ENCODE measurements at regions not wholly inside any gene's neighbourhood (a gene's known extent, or its start where the extent isn't known, plus 50 kb on each side); places are given as distances from the start of the nearest gene placed in this dataset.
A peak's percentile ranks its signal among the peaks of the same experiment; 100 is the strongest.

DNA sequence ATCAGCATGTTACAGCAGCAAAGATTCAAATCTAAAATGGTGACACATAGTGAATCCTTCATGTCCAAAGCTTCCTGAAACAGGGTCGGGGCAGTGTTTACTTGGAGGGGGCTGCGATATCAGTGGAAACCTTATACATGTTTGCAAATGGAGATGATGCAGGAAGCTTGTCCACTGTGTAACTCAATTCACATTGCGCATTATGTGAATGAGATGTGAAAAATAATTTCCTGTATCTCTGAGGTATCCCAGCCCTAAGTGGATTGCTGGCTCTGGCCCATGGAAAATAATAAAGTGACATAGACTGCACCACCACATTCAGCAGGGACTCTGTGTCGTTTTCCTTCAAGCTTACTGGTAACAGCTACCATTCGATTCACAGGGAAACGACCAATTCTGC lies 505.5 kb downstream of the GALR1 start:
- DNase-seq (ENCODE audit: low spot score): no peak

DNA sequence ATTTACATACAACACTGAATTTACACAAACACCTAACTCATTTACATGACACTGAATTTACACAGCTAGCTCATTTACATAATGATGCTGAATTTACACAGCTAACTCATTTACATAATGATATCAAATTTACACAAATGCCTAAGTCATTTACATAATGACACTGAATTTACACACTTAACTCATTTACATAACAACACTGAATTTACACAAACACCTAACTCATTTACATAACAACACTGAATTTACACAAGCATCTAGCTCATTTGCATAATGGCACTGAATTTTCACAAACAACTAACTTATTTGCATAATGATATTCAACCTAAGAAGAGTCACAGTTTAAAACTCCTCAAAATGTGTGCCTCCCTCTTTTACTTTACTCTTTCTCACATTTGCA lies 511.7 kb downstream of the GALR1 start:
- no peak for DNase-seq (ENCODE audit: low spot score)

DNA sequence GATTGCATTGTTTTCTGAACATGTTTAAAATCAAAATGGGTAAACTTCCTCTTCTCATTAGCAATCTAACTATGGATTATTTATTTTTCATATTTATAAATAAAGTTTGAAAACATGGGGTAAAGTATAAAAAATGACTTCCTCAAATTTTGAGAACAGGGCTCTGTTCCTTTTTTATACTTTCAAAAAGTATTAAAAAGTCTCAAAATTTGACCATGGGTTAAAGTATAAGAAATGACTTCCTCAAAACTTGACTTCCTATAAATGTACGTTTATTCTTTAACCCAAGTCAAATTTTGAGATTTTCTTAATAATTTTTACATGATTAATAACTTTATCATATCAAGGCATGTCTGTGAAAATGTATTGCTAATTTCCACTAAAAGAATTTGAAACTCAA lies 512.4 kb downstream of the GALR1 start:
- no peak for DNase-seq (ENCODE audit: low spot score)

- no peak for DNase-seq (ENCODE audit: low spot score)
These were observed 513.0 kb downstream of the GALR1 start for GRCh38 chr18:77762642-77763041.

- no peak for DNase-seq (ENCODE audit: low spot score)
These were observed 514.0 kb downstream of the GALR1 start for GRCh38 chr18:77763530-77764145.

DNA sequence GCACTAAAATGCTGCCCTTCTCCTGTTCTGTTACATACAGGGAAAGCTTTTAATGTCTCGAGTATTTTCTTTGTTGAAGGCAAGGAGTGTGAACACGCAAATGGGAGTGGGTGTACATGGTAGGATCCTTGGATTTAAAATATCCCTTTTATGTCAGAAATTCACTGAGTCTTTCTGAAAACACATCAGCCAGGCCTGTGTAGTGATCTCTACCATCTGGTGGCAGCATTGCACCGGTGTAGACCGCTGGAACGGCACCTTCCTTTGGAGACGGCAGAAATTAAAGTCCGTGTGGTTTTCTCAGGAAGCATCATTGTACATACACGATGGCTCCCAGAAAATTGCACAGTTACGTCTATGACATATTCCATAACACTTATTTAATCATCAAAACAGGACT lies 515.8 kb downstream of the GALR1 start:
- peak; percentile 11 for DNase-seq (ENCODE audit: low spot score)

- DNase-seq (ENCODE audit: low spot score): no peak
These were observed 516.8 kb downstream of the GALR1 start for GRCh38 chr18:77766421-77766820.

DNA sequence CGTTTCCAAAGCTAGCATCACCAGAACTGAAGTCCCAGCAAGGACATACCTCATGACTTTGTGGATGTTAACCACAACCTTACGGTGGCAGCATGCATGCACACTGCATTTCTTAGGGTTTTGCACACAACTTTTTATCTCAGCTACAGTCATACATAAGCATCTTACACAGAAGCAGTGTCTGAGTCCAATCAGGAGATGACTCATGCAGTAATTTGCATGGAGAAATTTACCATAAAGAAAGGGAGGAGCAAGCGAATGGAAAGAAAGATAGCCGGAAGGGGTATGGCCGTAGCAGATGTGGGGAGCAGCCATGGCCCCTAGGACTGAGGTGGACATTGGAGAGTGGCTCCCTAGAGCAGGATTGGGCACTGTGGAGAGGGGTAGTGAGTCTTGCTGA lies 522.5 kb downstream of the GALR1 start:
- DNase-seq (ENCODE audit: low spot score): no peak

GRCh38 chr18:77776104-77776503 lies 526.5 kb downstream of the GALR1 start:
- no peak for DNase-seq (ENCODE audit: low spot score)

- no peak for DNase-seq (ENCODE audit: low spot score)
These were observed 527.5 kb downstream of the GALR1 start for GRCh38 chr18:77777163-77777562.

GRCh38 chr18:77784759-77785379 lies 535.2 kb downstream of the GALR1 start:
- DNase-seq (ENCODE audit: low spot score): no peak

DNA sequence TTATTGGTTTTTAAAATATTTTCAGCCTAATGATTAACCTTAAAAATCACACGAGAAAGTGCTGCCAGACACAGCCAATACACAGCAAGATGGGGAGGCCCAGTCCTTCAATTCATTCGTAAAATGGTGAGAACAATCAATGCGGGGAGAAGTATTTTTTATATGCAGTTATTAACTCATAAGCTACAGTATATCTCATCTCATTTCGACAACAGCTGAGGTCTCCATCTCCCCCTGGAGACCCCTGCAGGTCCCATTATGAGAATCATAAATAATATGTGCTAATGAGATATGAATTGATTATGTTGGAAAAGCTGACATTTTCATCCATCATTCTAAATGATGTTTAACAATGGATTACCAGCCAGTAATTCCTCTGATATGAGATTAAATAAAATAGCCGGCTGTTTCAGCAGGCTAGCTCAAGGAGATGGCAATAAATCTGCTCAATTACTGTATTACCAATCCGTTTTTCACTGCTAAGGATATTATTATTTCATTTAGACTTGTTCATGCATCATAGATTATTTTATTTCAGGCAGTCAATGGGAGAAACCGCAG lies 535.8 kb downstream of the GALR1 start:
- DNase-seq (ENCODE audit: low spot score): no peak

DNA sequence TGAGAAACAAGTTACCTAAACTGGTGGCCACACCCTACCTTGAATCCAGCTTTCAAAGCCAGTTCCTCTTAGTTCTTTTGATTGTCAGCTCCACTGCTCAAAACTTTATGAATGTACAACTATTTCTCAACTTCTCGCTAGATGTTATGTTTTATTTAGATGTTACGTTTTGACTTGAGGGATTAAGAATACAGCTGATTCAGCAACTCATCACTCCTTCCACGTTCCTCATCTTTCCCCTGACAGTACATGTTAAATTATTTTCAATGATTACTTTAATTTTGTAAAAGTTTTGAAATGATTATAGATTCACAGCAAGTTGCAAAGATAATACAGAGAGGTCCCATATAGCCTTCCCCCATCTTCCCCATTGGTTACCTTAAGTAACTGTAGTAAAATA lies 553.4 kb downstream of the GALR1 start:
- no peak for DNase-seq (ENCODE audit: low spot score)

- no peak for DNase-seq (ENCODE audit: low spot score)
These were observed 554.7 kb downstream of the GALR1 start for GRCh38 chr18:77804382-77804781.

GRCh38 chr18:77807650-77808049 lies 558.0 kb downstream of the GALR1 start:
- DNase-seq (ENCODE audit: low spot score): no peak

GRCh38 chr18:77811503-77811902 lies 561.9 kb downstream of the GALR1 start:
- DNase-seq (ENCODE audit: low spot score): no peak

DNA sequence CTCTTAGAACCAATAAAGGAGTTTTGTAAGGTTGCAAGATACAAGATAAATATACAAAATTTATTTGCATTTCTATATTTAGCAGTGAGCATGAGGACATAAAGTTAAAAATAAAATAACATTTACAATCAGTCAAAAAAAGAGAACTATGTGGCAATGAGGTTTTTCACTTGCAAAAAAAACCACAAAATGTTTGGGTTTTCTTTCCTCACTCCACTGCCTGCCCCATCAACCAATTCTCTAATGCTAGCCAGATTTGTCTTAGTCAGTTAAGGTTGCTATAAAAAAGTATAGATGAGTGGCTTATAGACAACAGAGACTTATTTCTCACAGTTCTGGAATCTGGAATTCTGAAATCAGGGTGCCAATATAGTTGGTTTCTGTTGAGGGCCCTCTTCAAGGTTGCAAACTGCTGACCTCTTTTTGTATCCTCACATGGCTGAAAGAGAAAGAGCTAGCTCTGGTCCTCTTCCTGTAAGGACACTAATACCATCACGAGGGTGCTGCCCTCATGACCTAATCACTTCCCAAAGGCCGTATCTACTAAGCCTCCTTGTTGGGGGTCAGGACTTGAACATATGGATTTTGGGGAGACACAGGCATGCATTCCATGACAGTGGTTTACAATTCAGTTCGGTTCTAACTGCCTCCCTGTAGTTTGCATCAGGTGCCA lies 566.2 kb downstream of the GALR1 start:
- no peak for DNase-seq (ENCODE audit: low spot score)

DNA sequence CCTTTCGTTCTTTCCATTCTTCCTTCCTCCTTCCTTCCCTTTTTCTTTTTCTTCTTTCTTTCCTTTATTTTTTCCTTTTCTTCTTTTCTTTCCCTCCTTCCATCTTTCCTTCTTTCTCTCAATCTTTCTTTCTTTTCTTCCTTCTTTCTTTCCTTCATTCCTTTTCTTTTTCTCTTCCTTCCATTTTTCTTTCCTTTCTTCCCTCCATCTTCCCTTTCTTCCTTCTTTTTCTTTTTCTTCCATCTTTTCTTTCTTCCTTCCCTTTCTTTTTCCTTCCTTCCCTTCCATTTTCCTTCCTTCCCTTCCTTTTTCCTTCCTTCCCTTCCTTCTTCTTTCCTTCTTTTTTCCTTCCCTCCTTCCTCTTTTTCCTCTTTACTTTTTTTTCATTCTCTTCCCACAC lies 568.7 kb downstream of the GALR1 start:
- no peak for DNase-seq (ENCODE audit: low spot score)

DNA sequence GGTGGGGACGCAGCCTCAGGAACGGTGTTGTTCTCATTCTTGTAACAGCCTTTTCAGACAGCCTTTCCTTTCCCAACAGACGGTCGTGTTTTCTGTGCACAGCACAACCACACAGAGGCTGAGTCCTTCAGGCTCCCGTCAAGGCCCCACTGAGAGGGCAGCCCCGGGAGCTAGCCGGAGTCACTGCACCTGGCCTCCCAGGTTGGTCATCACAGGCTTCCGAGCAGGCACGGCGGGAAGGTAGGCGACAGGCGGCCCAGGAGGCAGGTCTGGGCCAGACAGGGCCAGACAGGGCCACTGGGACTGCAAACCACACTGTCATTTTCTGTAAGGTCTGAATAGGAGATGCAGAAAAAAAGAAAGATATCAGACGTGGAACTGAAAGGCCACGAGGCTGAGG lies 570.8 kb downstream of the GALR1 start:
- no peak for DNase-seq (ENCODE audit: low spot score)

- no peak for DNase-seq (ENCODE audit: low spot score)
These were observed 572.2 kb downstream of the GALR1 start for GRCh38 chr18:77821892-77822291.

- no peak for DNase-seq (ENCODE audit: low spot score)
These were observed 573.0 kb downstream of the GALR1 start for GRCh38 chr18:77822632-77823031.

DNA sequence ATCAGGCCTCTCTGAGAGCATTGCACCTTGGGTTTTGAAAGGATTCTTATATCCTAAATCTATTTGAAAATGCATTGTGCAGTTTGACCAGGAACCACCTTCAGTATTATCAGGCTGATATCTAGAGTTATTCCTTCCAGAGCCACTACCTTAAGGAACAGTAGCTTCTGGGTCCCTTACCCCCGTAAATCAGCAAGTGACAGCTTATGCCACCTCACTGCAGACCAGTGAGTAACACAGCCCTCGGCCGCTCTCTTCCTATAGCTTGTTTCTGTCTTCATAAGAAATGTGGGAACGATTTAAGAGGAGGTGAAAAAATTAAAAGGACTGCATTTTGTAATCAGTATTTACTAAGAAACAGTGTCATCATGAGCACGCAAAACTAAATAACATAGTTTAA lies 584.2 kb downstream of the GALR1 start:
- no peak for DNase-seq (ENCODE audit: low spot score)

- DNase-seq (ENCODE audit: low spot score): no peak
These were observed 602.2 kb downstream of the GALR1 start for GRCh38 chr18:77851802-77852201.

All from activated CD4-positive, alpha-beta T cell treated with anti-CD3 and anti-CD28 coated beads, Interleukin-2, Interleukin-4, amounts not matched to agents 100 ng/mL and 50 ng/mL, durations not matched to agents 16 hours and 8 hours (primary cell).